CD4-positive, alpha-beta T cell treated with Interferon alpha-2 for 1 hour (primary cell): ENCODE measurements at regions not wholly inside any gene's neighbourhood (a gene's known extent, or its start where the extent isn't known, plus 50 kb on each side); places are given as distances from the start of the nearest gene placed in this dataset.

Experiments used
- DNase-seq, 2 donors: peaks; one replicate each; pipeline ENCODE4 v3.0.0-alpha.2; 2020 to 2022

DNA sequence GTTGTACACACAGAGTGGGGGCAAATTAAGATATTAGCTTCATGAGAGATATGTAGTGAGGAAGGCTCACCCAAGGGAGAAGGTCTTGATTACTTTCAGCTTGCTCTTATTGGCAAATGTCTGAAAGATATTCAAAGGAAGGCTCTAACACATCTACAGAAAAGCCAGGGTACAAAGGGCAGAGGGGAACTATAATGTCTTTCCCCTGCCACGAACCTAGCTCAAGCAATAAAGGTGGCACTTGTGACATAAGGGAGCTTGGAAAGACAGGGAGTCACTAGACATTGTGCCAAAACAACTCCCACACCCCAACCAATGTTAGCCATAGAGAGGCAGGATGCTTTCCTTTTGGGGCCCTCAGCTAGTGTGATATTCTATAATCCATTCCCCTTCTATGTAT lies 52.2 kb upstream of the SOX9 start:
- DNase-seq = no peak

DNA sequence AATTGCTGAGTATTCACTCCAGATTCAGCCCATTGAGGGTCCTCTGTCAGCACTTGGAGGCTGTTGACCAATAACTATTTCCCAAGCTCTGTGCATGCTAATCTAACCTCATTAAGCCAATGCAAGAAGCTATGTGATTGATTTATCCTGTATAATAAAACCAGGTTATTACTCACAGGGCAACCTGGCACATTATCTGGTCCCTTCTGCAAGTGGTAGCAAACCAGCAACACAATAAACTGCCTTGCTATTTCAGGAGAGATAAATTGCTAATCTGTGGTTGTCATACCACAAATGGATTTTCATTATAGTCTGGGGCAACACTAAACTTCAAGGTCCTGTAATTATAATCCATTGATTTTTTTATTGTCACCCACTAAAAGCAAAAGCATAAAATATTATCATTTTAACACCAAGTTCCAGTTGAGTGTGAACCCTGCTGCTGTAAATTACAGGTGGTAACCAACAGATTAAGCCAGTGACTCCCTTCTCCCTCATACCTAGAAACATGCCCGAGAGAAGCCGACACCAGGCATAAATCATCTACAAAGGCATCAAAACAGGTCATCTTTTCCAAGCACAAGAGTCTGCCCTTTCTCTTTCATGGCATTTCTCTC lies 51.1 kb upstream of the SOX9 start:
- DNase-seq = no peak
